H1 (cell line): ENCODE measurements at regions not wholly inside any gene's neighbourhood (a gene's known extent, or its start where the extent isn't known, plus 50 kb on each side); places are given as distances from the start of the nearest gene placed in this dataset.

Experiments used
- ATF3 ChIP-seq: IDR thresholded peaks from 2 replicates; pipeline ENCODE4 v1.6.1; 2011; ENCODE audit warnings: low read depth, mild to moderate bottlenecking, low read length; ENCODE audit not compliant: insufficient read depth
- GABPA ChIP-seq: IDR thresholded peaks from 2 replicates; pipeline ENCODE4 v1.6.1; 2011; ENCODE audit warnings: mild to moderate bottlenecking, low read length, moderate library complexity, borderline replicate concordance; ENCODE audit not compliant: insufficient read depth
- TAF1 ChIP-seq: IDR thresholded peaks from 2 replicates; pipeline ENCODE4 v1.6.1; 2011; ENCODE audit warnings: mild to moderate bottlenecking, low read depth, low read length

GRCh38 chr4:127357765-127358164, 275.0 kb upstream of the INTU start:
- TF ChIP-seq GABPA (no peak), TAF1 (no peak), ATF3 (no peak)
